HepG2 (cell line): ENCODE measurements at regions not wholly inside any gene's neighbourhood (a gene's known extent, or its start where the extent isn't known, plus 50 kb on each side); places are given as distances from the start of the nearest gene placed in this dataset.

ENCODE experiments used
- ATAC-seq: fragments of 200-7000 bp; cut with Tn5 transposase; 3 replicates; pipeline ENCODE4 v1.9.1; 2020; ENCODE audit warnings: mild to moderate bottlenecking, moderate library complexity
- BruUV-seq: library from RNA; stranded (reverse); fragments of 400-500 nt; replicated peaks from 2 replicates; lab custom pipeline; 2021; lab: Mats Ljungman, UMichigan
- CTCF ChIA-PET: fragments of 300-600 bp; formaldehyde crosslinking; extraction: SDS; loops from one replicate; lab custom pipeline; 2021; ENCODE audit warnings: low total read pairs, inconsistent platforms, low intra/inter-chr PET ratio; lab: Yijun Ruan, JAX
- POLR2A ChIA-PET: fragments of 350-600 bp; sonication (Branson Sonifier 250); formaldehyde crosslinking; loops from one replicate; lab custom pipeline; 2020; ENCODE audit warnings: antibody characterized with exemption, inconsistent platforms; lab: Yijun Ruan, JAX
- DNase-seq: peaks from one replicate; pipeline ENCODE4 v3.0.0-alpha.2; 2015; ENCODE audit warnings: low spot score
- FAIRE-seq: peaks from 3 replicates; lab custom pipeline; 2011; peaks lifted over from hg19 to GRCh38; lab: Jason Lieb, UNC
- H2AFZ ChIP-seq: one replicate; pipeline ENCODE4 v1.6.1; 2011; ENCODE audit warnings: low read length, inconsistent platforms
- H3K27ac ChIP-seq: fragments of 300-600 bp; 3 replicates; pipeline ENCODE4 v1.8.0; 2011; ENCODE audit warnings: mixed run types, mild to moderate bottlenecking, mixed read lengths, low read length, inconsistent platforms; ENCODE audit not compliant: insufficient read depth; ENCODE audit errors: extremely low read length
- H3K27me3 ChIP-seq, 2 experiments: fragments of 200-600 bp in 1 of 2; 2 replicates in 1 of 2; 3 replicates in 1 of 2; pipeline versions ENCODE4 v1.6.0 to v1.8.0; 2011; ENCODE audit warnings: low read length in 2 of 2, mild to moderate bottlenecking in 2 of 2, moderate library complexity in 2 of 2, inconsistent platforms in 1 of 2; ENCODE audit not compliant: insufficient read depth in 2 of 2, control insufficient read depth in 1 of 2
- H3K36me3 ChIP-seq, 2 experiments: fragments of 200-600 bp in 1 of 2; replicated peaks in 1 of 2; 2 replicates in 1 of 2; 3 replicates in 1 of 2; pipeline versions ENCODE4 v1.5.1 to v1.8.0; 2011; ENCODE audit warnings: low read length in 2 of 2, inconsistent platforms in 1 of 2; ENCODE audit not compliant: insufficient read depth in 2 of 2, control insufficient read depth in 1 of 2
- H3K4me1 ChIP-seq: 2 replicates; pipeline ENCODE4 v1.5.1; 2012; ENCODE audit warnings: low read length, inconsistent platforms; ENCODE audit not compliant: insufficient read depth
- H3K4me2 ChIP-seq: 2 replicates; pipeline ENCODE4 v1.6.0; 2011; ENCODE audit warnings: low read depth, low read length, inconsistent platforms
- H3K4me3 ChIP-seq, 3 experiments: fragments of 200-600 bp in 1 of 3; sonication (generic), shearing (Covaris generic) in 1 of 3; replicated peaks in 1 of 3; 2 replicates each; pipeline ENCODE4 v1.5.1; 2011 to 2016; ENCODE audit warnings: low read length in 3 of 3, inconsistent platforms in 2 of 3, low read depth in 2 of 3, mild to moderate bottlenecking in 2 of 3, control low read depth in 1 of 3, mixed read lengths in 1 of 3; ENCODE audit not compliant: insufficient read depth in 1 of 3
- H3K79me2 ChIP-seq: one replicate; pipeline ENCODE4 v1.6.1; 2011; ENCODE audit warnings: low read length, inconsistent platforms; ENCODE audit not compliant: insufficient read depth
- H3K9ac ChIP-seq: 2 replicates; pipeline ENCODE4 v1.6.0; 2011; ENCODE audit warnings: mild to moderate bottlenecking, low read depth, low read length, inconsistent platforms; ENCODE audit not compliant: insufficient read depth
- H3K9me3 ChIP-seq: 2 replicates; pipeline ENCODE4 v1.5.1; 2012; ENCODE audit warnings: mild to moderate bottlenecking, low read length
- H4K20me1 ChIP-seq: 2 replicates; pipeline ENCODE4 v1.6.0; 2011; ENCODE audit warnings: inconsistent platforms, mild to moderate bottlenecking, low read length, moderate library complexity; ENCODE audit not compliant: insufficient read depth
- MAF1 ChIP-seq: sonication (generic); formaldehyde crosslinking; IDR thresholded peaks from 2 replicates; pipeline ENCODE4 v1.5.0; 2020; ENCODE audit warnings: missing genetic modification reagents, borderline replicate concordance
- ZNF777 ChIP-seq: sonication (generic); formaldehyde crosslinking; IDR thresholded peaks from 2 replicates; pipeline ENCODE4 v1.4.0; 2020; ENCODE audit warnings: missing genetic modification reagents
- WGBS: methylation state at CpG from one replicate; pipeline ENCODE4 v1.1.6; 2017; ENCODE audit warnings: low lambda C conversion rate; 5-methylcytosine and 5-hydroxymethylcytosine counted together
- in situ Hi-C: cut with HindIII; loops from 2 replicates; pipeline ENCODE4 v1.10.0; 2017; ENCODE audit warnings: low pct_unique_long_range_greater_than_20kb; ENCODE audit not compliant: extremely low pct_ligation_motif_present
- intact Hi-C: fragments of 100-400 bp; cut with micrococcal nuclease; formaldehyde crosslinking; loops from one replicate; pipeline ENCODE4 v1.10.0; 2022; ENCODE audit not compliant: unreplicated experiment

- H3K27ac ChIP-seq, result no peak overlapping the region
Observed at GRCh38 chr3:24042174-24043059, 97.3 kb downstream of the NR1D2 start.

GRCh38 chr3:24043168-24043567, 98.1 kb downstream of the NR1D2 start:
- no peaks in the 10 kb centered on the region for H3K36me3 ChIP-seq
- ChIA-PET CTCF (no interaction called here), POLR2A (no interaction called here)
- no peak for FAIRE-seq
- intact Hi-C loops (no loop called here), in situ Hi-C loops (no loop called here)
- no peak overlapping the region for H3K4me2 ChIP-seq
- no peak for ATAC-seq
- no peak overlapping the region for H3K27ac ChIP-seq
- peaks cover 2 to 10% of the 10 kb centered on the region in 2 experiments; a peak in 3 of 5 replicates for H3K27me3 ChIP-seq
- no peaks in the 10 kb centered on the region for H4K20me1 ChIP-seq
- no peaks in the 10 kb centered on the region for H3K9me3 ChIP-seq
- WGBS, result 26% methylated on average over 4 of the region's 4 CpGs
- H3K4me3 ChIP-seq, result no peak overlapping the region
- no peak for TF ChIP-seq ZNF777 (CRISPR knock-in tag)
- BruUV-seq, result no TSS peak
- H3K4me1 ChIP-seq, result no peaks in the 10 kb centered on the region
- no peak overlapping the region for H3K9ac ChIP-seq
- no peak for DNase-seq
- H2AFZ ChIP-seq, result no peak overlapping the region
- no peaks in the 10 kb centered on the region for H3K79me2 ChIP-seq

More at GRCh38 chr3:24042174-24043059, 97.3 kb downstream of the NR1D2 start:
- no peaks in the 10 kb centered on the region for H3K9me3 ChIP-seq
- no peaks in the 10 kb centered on the region for H4K20me1 ChIP-seq
- no peak overlapping the region for H3K4me2 ChIP-seq
- intact Hi-C loops (no loop called here), in situ Hi-C loops (no loop called here)
- no peak overlapping the region for H2AFZ ChIP-seq
- no TSS peak for BruUV-seq
- DNase-seq (no peak), ATAC-seq (no peak), FAIRE-seq (no peak)
- H3K36me3 ChIP-seq, result no peaks in the 10 kb centered on the region
- CTCF ChIA-PET, result no interaction called here
- POLR2A ChIA-PET, result no interaction called here
- peaks cover 0 to 10% of the 10 kb centered on the region in 2 experiments; a peak in 2 of 5 replicates for H3K27me3 ChIP-seq
- TF ChIP-seq MAF1 (CRISPR knock-in tag), result no peak
- H3K4me3 ChIP-seq, result no peak overlapping the region
- H3K4me1 ChIP-seq, result no peaks in the 10 kb centered on the region
- 56% methylated on average over 10 of the region's 10 CpGs for WGBS
- H3K9ac ChIP-seq, result no peak overlapping the region
- no peaks in the 10 kb centered on the region for H3K79me2 ChIP-seq
